ENCODE measurements at regions not wholly inside any gene's neighbourhood (a gene's known extent, or its start where the extent isn't known, plus 50 kb on each side); places are given as distances from the start of the nearest gene placed in this dataset.

DNA sequence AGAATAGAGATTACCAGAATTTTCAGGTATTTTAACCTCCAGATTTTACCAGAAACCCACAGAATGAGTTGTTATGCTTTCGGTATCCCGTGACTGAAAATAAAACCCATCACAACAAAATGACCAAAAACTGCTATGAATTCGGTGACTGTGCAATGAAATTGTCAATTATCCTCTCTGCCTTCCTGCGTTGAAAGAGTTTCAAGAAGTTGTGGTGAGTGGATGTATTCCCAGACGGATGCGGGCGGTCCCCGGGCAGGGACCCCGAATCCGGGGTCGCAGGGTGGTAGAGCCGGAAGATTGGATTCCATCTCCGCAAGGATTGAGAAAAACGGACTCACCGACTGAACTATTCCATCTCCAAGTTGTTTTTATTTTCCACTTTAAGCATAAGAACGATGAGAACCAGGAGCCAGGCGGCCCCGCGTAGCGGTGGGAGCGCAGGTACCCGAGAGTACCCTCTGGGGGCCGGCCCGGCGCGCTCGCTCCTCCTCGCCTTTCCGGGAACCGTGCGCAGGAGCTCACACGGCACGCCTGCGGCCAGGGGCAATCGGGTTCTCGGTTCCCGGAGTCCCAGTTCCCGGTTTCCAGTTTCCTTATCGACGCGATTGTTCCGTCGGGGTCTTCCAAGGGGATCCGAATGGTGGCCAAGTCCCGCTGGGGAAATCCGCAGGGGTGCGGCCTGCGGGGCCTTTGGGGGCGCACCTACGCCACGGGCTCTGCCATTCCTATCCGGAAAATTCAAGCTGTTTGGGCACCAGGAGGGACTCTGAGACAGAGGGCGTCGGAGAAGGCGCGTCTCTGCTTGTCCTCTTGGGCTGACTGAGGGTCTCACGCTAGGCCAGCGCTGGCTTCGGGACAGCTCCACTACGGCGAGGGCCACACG is 104.9 kb upstream of the PRDM1 start:
- in situ Hi-C loops (cut with HindIII; ENCODE audit: extremely low pct_ligation_motif_present, low pct_unique_long_range_greater_than_20kb), result no loop called here
- Histone ChIP-seq H3K9ac (ENCODE audit: insufficient read depth, low read depth, low read length) (no peak overlapping the region), H3K9me3 (ENCODE audit: low read length) (no peaks in the 10 kb centered on the region), H3K4me1 (ENCODE audit: insufficient read depth, low read length) (no peaks in the 10 kb centered on the region), H3K79me2 (ENCODE audit: insufficient read depth, low read length) (no peaks in the 10 kb centered on the region), H3K36me3 (replicated peaks in 1 of 2; ENCODE audit: control insufficient read depth in 1 of 2, insufficient read depth in 2 of 2, low read length in 2 of 2) (no peaks in the 10 kb centered on the region), H3K4me2 (ENCODE audit: low read depth, low read length) (no peak overlapping the region), H3K27ac (ENCODE audit: extremely low read length, insufficient read depth, low read length) (no peak overlapping the region), H4K20me1 (ENCODE audit: insufficient read depth, low read length) (no peaks in the 10 kb centered on the region), H3K4me3 (replicated peaks in 1 of 3; ENCODE audit: insufficient read depth in 1 of 3, low read depth in 2 of 3, low read length in 3 of 3) (no peak overlapping the region), H3K27me3 (ENCODE audit: control insufficient read depth in 1 of 2, insufficient read depth in 2 of 2, low read length in 2 of 2) (peaks cover 5 to 13% of the 10 kb centered on the region in 2 experiments), H2AFZ (ENCODE audit: low read length) (no peak overlapping the region)
- 78% methylated on average over 59 of the region's 62 CpGs for WGBS (ENCODE audit: low lambda C conversion rate)
- TF ChIP-seq ZNF619 (CRISPR knock-in tag; IDR thresholded peaks at IDR 0.05), result no peak
- no peak for TF ChIP-seq KAT7 (CRISPR knock-in tag; IDR thresholded peaks at IDR 0.05; ENCODE audit: borderline replicate concordance)
- TF ChIP-seq, protein P1, sequence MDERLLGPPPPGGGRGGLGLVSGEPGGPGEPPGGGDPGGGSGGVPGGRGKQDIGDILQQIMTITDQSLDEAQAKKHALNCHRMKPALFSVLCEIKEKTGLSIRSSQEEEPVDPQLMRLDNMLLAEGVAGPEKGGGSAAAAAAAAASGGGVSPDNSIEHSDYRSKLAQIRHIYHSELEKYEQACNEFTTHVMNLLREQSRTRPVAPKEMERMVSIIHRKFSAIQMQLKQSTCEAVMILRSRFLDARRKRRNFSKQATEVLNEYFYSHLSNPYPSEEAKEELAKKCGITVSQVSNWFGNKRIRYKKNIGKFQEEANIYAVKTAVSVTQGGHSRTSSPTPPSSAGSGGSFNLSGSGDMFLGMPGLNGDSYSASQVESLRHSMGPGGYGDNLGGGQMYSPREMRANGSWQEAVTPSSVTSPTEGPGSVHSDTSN (CRISPR knock-in tag; IDR thresholded peaks at IDR 0.05), result no peak
- DNase-seq (ENCODE audit: low spot score), result no peak
- POLR2A ChIA-PET, result no interaction called here
- BruUV-seq (replicated peaks), result no TSS peak
- intact Hi-C loops (cut with micrococcal nuclease; ENCODE audit: unreplicated experiment), result no loop called here
- no peak for FAIRE-seq
- no peak for ATAC-seq
- CTCF ChIA-PET (ENCODE audit: low intra/inter-chr PET ratio, low total read pairs), result no interaction called here

DNA sequence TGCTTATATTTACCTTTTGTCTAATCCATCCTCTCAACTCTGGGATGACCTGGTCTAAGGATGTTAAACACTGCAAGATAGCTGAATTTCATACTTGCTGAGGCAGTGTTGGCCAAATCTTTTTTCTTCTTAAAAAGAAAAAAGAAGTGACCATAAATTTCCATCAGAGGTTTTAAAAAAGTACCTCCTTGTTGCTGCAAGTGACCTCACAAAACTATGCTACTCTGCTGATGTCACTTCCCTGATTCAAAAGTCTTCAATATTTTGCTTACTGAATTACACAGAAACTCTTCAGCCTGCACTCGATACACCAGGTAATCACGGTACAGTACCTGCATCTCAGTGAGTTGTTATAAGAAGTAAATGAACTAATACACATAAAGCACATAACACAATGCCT is 107.2 kb upstream of the PRDM1 start:
- WGBS (ENCODE audit: low lambda C conversion rate), result 9% methylated on average over 2 of the region's 2 CpGs
- no TSS peak for BruUV-seq (replicated peaks)
- DNase-seq (ENCODE audit: low spot score) (no peak), FAIRE-seq (no peak), ATAC-seq (no peak)
- H3K27ac ChIP-seq (ENCODE audit: extremely low read length, insufficient read depth, low read length), result no peak overlapping the region
- H3K4me1 ChIP-seq (ENCODE audit: insufficient read depth, low read length), result no peaks in the 10 kb centered on the region
- no peak for TF ChIP-seq RXRA (CRISPR knock-in tag; IDR thresholded peaks at IDR 0.05)
- H3K4me3 ChIP-seq (replicated peaks in 1 of 3; ENCODE audit: insufficient read depth in 1 of 3, low read depth in 2 of 3, low read length in 3 of 3), result no peak overlapping the region
- POLR2A ChIA-PET, result no interaction called here
- H3K79me2 ChIP-seq (ENCODE audit: insufficient read depth, low read length), result no peaks in the 10 kb centered on the region
- intact Hi-C loops (cut with micrococcal nuclease; ENCODE audit: unreplicated experiment), result no loop called here
- no peak overlapping the region for H2AFZ ChIP-seq (ENCODE audit: low read length)
- no peaks in the 10 kb centered on the region for H4K20me1 ChIP-seq (ENCODE audit: insufficient read depth, low read length)
- in situ Hi-C loops (cut with HindIII; ENCODE audit: extremely low pct_ligation_motif_present, low pct_unique_long_range_greater_than_20kb), result no loop called here
- no peaks in the 10 kb centered on the region for H3K9me3 ChIP-seq (ENCODE audit: low read length)
- H3K4me2 ChIP-seq (ENCODE audit: low read depth, low read length), result no peak overlapping the region
- H3K27me3 ChIP-seq (ENCODE audit: control insufficient read depth in 1 of 2, insufficient read depth in 2 of 2, low read length in 2 of 2), result no peaks in the 10 kb centered on the region; a peak in 1 of 5 replicates
- CTCF ChIA-PET (ENCODE audit: low intra/inter-chr PET ratio, low total read pairs), result no interaction called here
- H3K36me3 ChIP-seq (replicated peaks in 1 of 2; ENCODE audit: control insufficient read depth in 1 of 2, insufficient read depth in 2 of 2, low read length in 2 of 2), result no peaks in the 10 kb centered on the region
- no peak overlapping the region for H3K9ac ChIP-seq (ENCODE audit: insufficient read depth, low read depth, low read length)
